Hepatocyte (in vitro differentiated cells): ENCODE measurements at regions not wholly inside any gene's neighbourhood (a gene's known extent, or its start where the extent isn't known, plus 50 kb on each side); places are given as distances from the start of the nearest gene placed in this dataset.

ENCODE experiments used
- DNase-seq: peaks from one replicate; pipeline ENCODE4 v3.0.0-alpha.2; 2016; ENCODE audit warnings: low spot score
- H2AFZ ChIP-seq: fragments of 200-600 bp; sonication (generic); 2 replicates; pipeline ENCODE4 v1.6.0; 2016; ENCODE audit warnings: antibody characterized with exemption, mild to moderate bottlenecking
- H3K27ac ChIP-seq: fragments of 200-600 bp; sonication (generic); 2 replicates; pipeline ENCODE4 v1.5.1; 2016; ENCODE audit warnings: mild to moderate bottlenecking
- H3K27me3 ChIP-seq: fragments of 200-600 bp; sonication (generic); 2 replicates; pipeline ENCODE4 v1.6.1; 2016
- H3K36me3 ChIP-seq: fragments of 200-600 bp; sonication (generic); replicated peaks from 2 replicates; pipeline ENCODE4 v1.5.1; 2016; ENCODE audit warnings: low read depth; ENCODE audit not compliant: insufficient read depth
- H3K4me1 ChIP-seq: fragments of 200-600 bp; sonication (generic); 2 replicates; pipeline ENCODE4 v1.5.1; 2016; ENCODE audit warnings: mild to moderate bottlenecking, moderate library complexity; ENCODE audit not compliant: insufficient read depth
- H3K4me2 ChIP-seq: fragments of 200-600 bp; sonication (generic); 2 replicates; pipeline ENCODE4 v1.6.0; 2016
- H3K4me3 ChIP-seq: fragments of 200-600 bp; sonication (generic); 2 replicates; pipeline ENCODE4 v1.5.1; 2016; ENCODE audit warnings: mild to moderate bottlenecking
- H3K79me2 ChIP-seq: fragments of 200-600 bp; sonication (generic); 2 replicates; pipeline ENCODE4 v1.6.0; 2017; ENCODE audit warnings: mild to moderate bottlenecking
- H3K9me2 ChIP-seq: fragments of 200-600 bp; sonication (generic); replicated peaks from 2 replicates; pipeline ENCODE4 v1.6.0; 2017; ENCODE audit warnings: mild to moderate bottlenecking; ENCODE audit not compliant: insufficient read depth
- H3K9me3 ChIP-seq: fragments of 200-600 bp; sonication (generic); 2 replicates; pipeline ENCODE4 v1.5.1; 2016; ENCODE audit warnings: low read depth, mild to moderate bottlenecking
- H4K20me1 ChIP-seq: fragments of 200-600 bp; sonication (generic); 2 replicates; pipeline ENCODE4 v1.6.0; 2016; ENCODE audit warnings: mild to moderate bottlenecking; ENCODE audit not compliant: insufficient read depth, poor library complexity, severe bottlenecking
- CTCF ChIP-seq: fragments of 200-600 bp; sonication (generic); IDR thresholded peaks from 2 replicates; pipeline ENCODE4 v1.5.1; 2016; ENCODE audit warnings: antibody characterized with exemption, mild to moderate bottlenecking; ENCODE audit not compliant: poor library complexity
- EZH2 ChIP-seq: fragments of 200-600 bp; sonication (generic); IDR thresholded peaks from 2 replicates; pipeline ENCODE4 v1.6.1; 2016; ENCODE audit warnings: antibody characterized with exemption, mild to moderate bottlenecking, borderline replicate concordance
- EZH2phosphoT487 ChIP-seq: fragments of 200-600 bp; sonication (generic); IDR thresholded peaks from one replicate; pipeline ENCODE4 v1.6.1; 2018; ENCODE audit warnings: antibody characterized with exemption, mild to moderate bottlenecking, low read depth, moderate library complexity; ENCODE audit not compliant: unreplicated experiment, severe bottlenecking
- WGBS: methylation state at CpG from one replicate; pipeline ENCODE4 v1.1.6; 2016; ENCODE audit warnings: low lambda C conversion rate; ENCODE audit errors: missing lambda C conversion rate; 5-methylcytosine and 5-hydroxymethylcytosine counted together

- WGBS, result 84% methylated on average over 10 of the region's 10 CpGs
- Histone ChIP-seq H3K9me3 (no peaks in the 10 kb centered on the region), H3K27me3 (no peaks in the 10 kb centered on the region), H4K20me1 (no peaks in the 10 kb centered on the region), H3K36me3 (no peaks in the 10 kb centered on the region), H3K27ac (no peak overlapping the region), H3K4me1 (no peaks in the 10 kb centered on the region), H3K4me3 (no peak overlapping the region), H3K79me2 (no peaks in the 10 kb centered on the region), H2AFZ (no peak overlapping the region), H3K9me2 (no peaks in the 10 kb centered on the region), H3K4me2 (no peak overlapping the region)
- TF ChIP-seq EZH2, result no peak
- TF ChIP-seq CTCF, result no peak
- no peak for TF ChIP-seq EZH2phosphoT487
- no peak for DNase-seq
Measured at GRCh38 chr15:69988541-69989225, 109.0 kb downstream of the TLE3 start.

- no peaks in the 10 kb centered on the region for H3K9me2 ChIP-seq
- H3K9me3 ChIP-seq, result no peaks in the 10 kb centered on the region
- no peak for TF ChIP-seq EZH2
- no peak for TF ChIP-seq CTCF
- no peak for TF ChIP-seq EZH2phosphoT487
- H3K79me2 ChIP-seq, result no peaks in the 10 kb centered on the region
- WGBS, result 85% methylated on average over 19 of the region's 20 CpGs
- no peak overlapping the region for H2AFZ ChIP-seq
- DNase-seq, result no peak
- no peaks in the 10 kb centered on the region for H3K36me3 ChIP-seq
- H3K4me3 ChIP-seq, result no peak overlapping the region
- H4K20me1 ChIP-seq, result no peaks in the 10 kb centered on the region
- H3K27ac ChIP-seq, result no peak overlapping the region
- H3K4me1 ChIP-seq, result peaks cover 6% of the 10 kb centered on the region
- no peaks in the 10 kb centered on the region for H3K27me3 ChIP-seq
- no peak overlapping the region for H3K4me2 ChIP-seq
Measured at GRCh38 chr15:69990566-69991421, 106.9 kb downstream of the TLE3 start.

- H3K79me2 ChIP-seq, result no peaks in the 10 kb centered on the region
- H3K36me3 ChIP-seq, result no peaks in the 10 kb centered on the region
- H2AFZ ChIP-seq, result no peak overlapping the region
- H4K20me1 ChIP-seq, result no peaks in the 10 kb centered on the region
- no peaks in the 10 kb centered on the region for H3K9me2 ChIP-seq
- H3K4me2 ChIP-seq, result no peak overlapping the region
- H3K9me3 ChIP-seq, result no peaks in the 10 kb centered on the region
- no peak overlapping the region for H3K27ac ChIP-seq
- TF ChIP-seq EZH2phosphoT487 (no peak), EZH2 (no peak), CTCF (no peak)
- no peak overlapping the region for H3K4me3 ChIP-seq
- 76% methylated on average over 8 of the region's 10 CpGs for WGBS
- peaks cover 10% of the 10 kb centered on the region for H3K4me1 ChIP-seq
- DNase-seq, result no peak
- no peaks in the 10 kb centered on the region for H3K27me3 ChIP-seq
Measured at GRCh38 chr15:69991551-69991980, 106.2 kb downstream of the TLE3 start.
